H9 (cell line): ENCODE measurements at regions not wholly inside any gene's neighbourhood (a gene's known extent, or its start where the extent isn't known, plus 50 kb on each side); places are given as distances from the start of the nearest gene placed in this dataset.

Experiments
- DNase-seq: peaks from one replicate; pipeline ENCODE4 v3.0.0-alpha.2; 2017
- H2AFZ ChIP-seq: one replicate; pipeline ENCODE4 v1.6.1; 2013; ENCODE audit warnings: mild to moderate bottlenecking, low read length, control low read depth, moderate library complexity
- H2AK5ac ChIP-seq: 2 replicates; pipeline ENCODE4 v1.6.1; 2013; ENCODE audit warnings: low read length, control low read depth, mixed read lengths; ENCODE audit not compliant: insufficient read length
- H2BK120ac ChIP-seq: one replicate; pipeline ENCODE4 v1.6.1; 2013; ENCODE audit warnings: low read depth, mild to moderate bottlenecking, low read length, control low read depth, inconsistent platforms; ENCODE audit not compliant: poor library complexity, severe bottlenecking
- H2BK12ac ChIP-seq: 2 replicates; pipeline ENCODE4 v1.6.1; 2013; ENCODE audit warnings: low read length, control low read depth, mixed read lengths, low read depth; ENCODE audit not compliant: insufficient read length
- H2BK15ac ChIP-seq: 2 replicates; pipeline ENCODE4 v1.6.1; 2013; ENCODE audit warnings: low read depth, low read length, control low read depth
- H2BK20ac ChIP-seq: one replicate; pipeline ENCODE4 v1.6.1; 2013; ENCODE audit warnings: low read depth, mild to moderate bottlenecking, low read length, control low read depth, inconsistent platforms; ENCODE audit not compliant: poor library complexity, severe bottlenecking
- H2BK5ac ChIP-seq: 2 replicates; pipeline ENCODE4 v1.6.1; 2013; ENCODE audit warnings: low read length, control low read depth, mixed read lengths; ENCODE audit not compliant: insufficient read length
- H3K14ac ChIP-seq: 2 replicates; pipeline ENCODE4 v1.6.1; 2013; ENCODE audit warnings: low read length, control low read depth; ENCODE audit not compliant: insufficient read depth
- H3K18ac ChIP-seq: 2 replicates; pipeline ENCODE4 v1.6.1; 2013; ENCODE audit warnings: low read depth, mild to moderate bottlenecking, mixed read lengths, low read length, control low read depth; ENCODE audit not compliant: insufficient read length
- H3K23ac ChIP-seq: 2 replicates; pipeline ENCODE4 v1.6.1; 2013; ENCODE audit warnings: low read length, control low read depth, mixed read lengths, low read depth; ENCODE audit not compliant: insufficient read length
- H3K23me2 ChIP-seq: 2 replicates; pipeline ENCODE4 v1.6.1; 2013; ENCODE audit warnings: low read depth, mild to moderate bottlenecking, mixed read lengths, low read length, control low read depth; ENCODE audit not compliant: insufficient read length, poor library complexity, severe bottlenecking
- H3K27ac ChIP-seq: 2 replicates; pipeline ENCODE4 v1.5.1; 2013; ENCODE audit warnings: low read length, control low read depth, mixed read lengths, low read depth; ENCODE audit not compliant: insufficient read length
- H3K27me3 ChIP-seq: 2 replicates; pipeline ENCODE4 v1.6.1; 2013; ENCODE audit warnings: low read length, control low read depth, inconsistent platforms; ENCODE audit not compliant: insufficient read depth
- H3K4ac ChIP-seq: 2 replicates; pipeline ENCODE4 v1.6.1; 2013; ENCODE audit warnings: low read depth, mild to moderate bottlenecking, control low read depth, inconsistent platforms, low read length, moderate library complexity
- H3K4me1 ChIP-seq: 2 replicates; pipeline ENCODE4 v1.6.1; 2013; ENCODE audit warnings: low read length, control low read depth, inconsistent platforms; ENCODE audit not compliant: insufficient read depth
- H3K4me2 ChIP-seq: 2 replicates; pipeline ENCODE4 v1.6.1; 2013; ENCODE audit warnings: low read length, control low read depth, mixed read lengths; ENCODE audit not compliant: insufficient read length, insufficient read depth
- H3K56ac ChIP-seq: 2 replicates; pipeline ENCODE4 v1.6.1; 2013; ENCODE audit warnings: low read depth, mild to moderate bottlenecking, mixed read lengths, low read length, control low read depth; ENCODE audit not compliant: insufficient read length
- H3K79me1 ChIP-seq: 2 replicates; pipeline ENCODE4 v1.6.1; 2013; ENCODE audit warnings: low read depth, mild to moderate bottlenecking, moderate library complexity, low read length, control low read depth, inconsistent platforms; ENCODE audit not compliant: insufficient read depth, poor library complexity, severe bottlenecking
- H3K79me2 ChIP-seq: 2 replicates; pipeline ENCODE4 v1.6.1; 2013; ENCODE audit warnings: low read length, control low read depth, inconsistent platforms; ENCODE audit not compliant: insufficient read depth
- H3K9ac ChIP-seq: 2 replicates; pipeline ENCODE4 v1.6.1; 2013; ENCODE audit warnings: low read length, control low read depth, mixed read lengths; ENCODE audit not compliant: insufficient read length; ENCODE audit errors: extremely low read depth
- H3K9me3 ChIP-seq: one replicate; pipeline ENCODE4 v1.6.1; 2013; ENCODE audit warnings: low read depth, low read length, inconsistent platforms; ENCODE audit not compliant: control insufficient read depth
- H3T11ph ChIP-seq: one replicate; pipeline ENCODE4 v1.6.1; 2013; ENCODE audit warnings: mild to moderate bottlenecking, low read length, control low read depth, inconsistent platforms
- H4K20me1 ChIP-seq: one replicate; pipeline ENCODE4 v1.6.1; 2013; ENCODE audit not compliant: control insufficient read depth, insufficient read length, insufficient read depth
- H4K5ac ChIP-seq: 2 replicates; pipeline ENCODE4 v1.6.1; 2013; ENCODE audit warnings: low read depth, mild to moderate bottlenecking, mixed read lengths, low read length, control low read depth; ENCODE audit not compliant: insufficient read length
- H4K8ac ChIP-seq: replicated peaks from 2 replicates; pipeline ENCODE4 v1.6.1; 2013; ENCODE audit warnings: low read length, control low read depth, mixed read lengths, low read depth; ENCODE audit not compliant: insufficient read length
- H4K91ac ChIP-seq: 2 replicates; pipeline ENCODE4 v1.6.1; 2013; ENCODE audit warnings: low read depth, mild to moderate bottlenecking, moderate library complexity, mixed read lengths, low read length, control low read depth; ENCODE audit not compliant: insufficient read length
- H3K27ac Mint-ChIP-seq, 3 experiments: 2 replicates in 2 of 3; 3 replicates in 1 of 3; pipeline ENCODE4 v1.8.0; 2020 to 2021; ENCODE audit warnings: mixed read lengths in 3 of 3, mild to moderate bottlenecking in 1 of 3, moderate library complexity in 1 of 3
- H3K27me3 Mint-ChIP-seq: 2 replicates; pipeline ENCODE4 v1.8.0; 2021; ENCODE audit warnings: low read depth, mild to moderate bottlenecking, moderate library complexity, mixed read lengths
- H3K36me3 Mint-ChIP-seq, 3 experiments: 2 replicates in 2 of 3; 3 replicates in 1 of 3; pipeline ENCODE4 v1.8.0; 2020 to 2021; ENCODE audit warnings: low read depth in 3 of 3, mixed read lengths in 3 of 3; ENCODE audit not compliant: insufficient read depth in 1 of 3
- H3K4me1 Mint-ChIP-seq, 2 experiments: 2 replicates each; pipeline ENCODE4 v1.8.0; 2020; ENCODE audit warnings: mixed read lengths in 2 of 2
- H3K4me3 Mint-ChIP-seq, 2 experiments: 2 replicates in 1 of 2; 3 replicates in 1 of 2; pipeline ENCODE4 v1.8.0; 2020 to 2021; ENCODE audit warnings: mild to moderate bottlenecking in 2 of 2, mixed read lengths in 2 of 2, moderate library complexity in 1 of 2
- H3K9me3 Mint-ChIP-seq, 2 experiments: 2 replicates in 1 of 2; 3 replicates in 1 of 2; pipeline ENCODE4 v1.8.0; 2020; ENCODE audit warnings: mild to moderate bottlenecking in 2 of 2, mixed read lengths in 2 of 2, moderate library complexity in 1 of 2
- TF ChIP-seq, protein P1 (sequence below): fragments of 200-600 bp; sonication (generic); conservative IDR thresholded peaks from 3 replicates; pipeline ENCODE4 v1.8.0; 2021; ENCODE audit warnings: antibody characterized with exemption, mild to moderate bottlenecking

DNA sequence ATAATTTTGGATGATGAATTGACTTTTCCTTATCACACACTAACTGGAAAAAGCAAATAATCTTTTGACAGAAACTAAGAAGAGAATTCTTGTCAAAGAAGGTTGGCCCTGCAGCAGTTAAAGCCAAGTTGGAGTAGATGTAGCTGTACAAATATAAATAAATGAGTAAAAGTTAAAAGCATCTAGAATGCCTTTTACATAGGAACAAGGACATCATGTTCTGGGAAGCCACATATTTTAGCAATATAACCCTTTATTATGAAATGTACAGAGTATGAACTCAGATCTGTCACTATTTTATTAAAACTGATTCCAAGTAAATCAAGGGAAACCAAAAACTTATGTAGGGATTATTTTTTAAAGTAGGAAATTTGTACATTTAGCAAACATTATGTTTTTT, 269.4 kb upstream of the FAT4 start:
- H3K18ac ChIP-seq = no peak overlapping the region
- Mint-ChIP-seq H3K4me3 (no peak overlapping the region), H3K27ac (no peak overlapping the region), H3K27me3 (no peaks in the 10 kb centered on the region), H3K9me3 (peaks cover 0 to 5% of the 10 kb centered on the region in 2 experiments; a peak in 2 of 5 replicates), H3K36me3 (peaks cover 0 to 5% (median 0%) of the 10 kb centered on the region in 3 experiments; a peak in 1 of 7 replicates), H3K4me1 (0 out of 4 replicates have a peak, but pooled peaks cover 0 to under 1% of the 10 kb centered on the region in 2 experiments)
- no peak overlapping the region for H3K14ac ChIP-seq
- no peak overlapping the region for H4K5ac ChIP-seq
- no peak overlapping the region for H2AK5ac ChIP-seq
- H3K79me2 ChIP-seq = no peaks in the 10 kb centered on the region
- H3K4me1 ChIP-seq = no peaks in the 10 kb centered on the region
- H3K9ac ChIP-seq = no peak overlapping the region
- H3K9me3 ChIP-seq = no peaks in the 10 kb centered on the region
- no peak overlapping the region for H3K23ac ChIP-seq
- H3K27me3 ChIP-seq = no peaks in the 10 kb centered on the region
- H3K4me2 ChIP-seq = no peak overlapping the region
- H4K8ac ChIP-seq = no peak overlapping the region
- no peak overlapping the region for H3K56ac ChIP-seq
- no peaks in the 10 kb centered on the region for H4K20me1 ChIP-seq
- H2BK12ac ChIP-seq = no peak overlapping the region
- H2BK120ac ChIP-seq = no peak overlapping the region
- no peak for DNase-seq
- H3K27ac ChIP-seq = no peak overlapping the region
- H2BK20ac ChIP-seq = no peak overlapping the region
- H3K79me1 ChIP-seq = no peaks in the 10 kb centered on the region
- no peak overlapping the region for H2BK5ac ChIP-seq
- no peaks in the 10 kb centered on the region for H3K23me2 ChIP-seq
- no peak overlapping the region for H4K91ac ChIP-seq
- TF ChIP-seq, protein P1, sequence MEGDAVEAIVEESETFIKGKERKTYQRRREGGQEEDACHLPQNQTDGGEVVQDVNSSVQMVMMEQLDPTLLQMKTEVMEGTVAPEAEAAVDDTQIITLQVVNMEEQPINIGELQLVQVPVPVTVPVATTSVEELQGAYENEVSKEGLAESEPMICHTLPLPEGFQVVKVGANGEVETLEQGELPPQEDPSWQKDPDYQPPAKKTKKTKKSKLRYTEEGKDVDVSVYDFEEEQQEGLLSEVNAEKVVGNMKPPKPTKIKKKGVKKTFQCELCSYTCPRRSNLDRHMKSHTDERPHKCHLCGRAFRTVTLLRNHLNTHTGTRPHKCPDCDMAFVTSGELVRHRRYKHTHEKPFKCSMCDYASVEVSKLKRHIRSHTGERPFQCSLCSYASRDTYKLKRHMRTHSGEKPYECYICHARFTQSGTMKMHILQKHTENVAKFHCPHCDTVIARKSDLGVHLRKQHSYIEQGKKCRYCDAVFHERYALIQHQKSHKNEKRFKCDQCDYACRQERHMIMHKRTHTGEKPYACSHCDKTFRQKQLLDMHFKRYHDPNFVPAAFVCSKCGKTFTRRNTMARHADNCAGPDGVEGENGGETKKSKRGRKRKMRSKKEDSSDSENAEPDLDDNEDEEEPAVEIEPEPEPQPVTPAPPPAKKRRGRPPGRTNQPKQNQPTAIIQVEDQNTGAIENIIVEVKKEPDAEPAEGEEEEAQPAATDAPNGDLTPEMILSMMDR = no peak
- no peak overlapping the region for H3K4ac ChIP-seq
- H3T11ph ChIP-seq = no peak overlapping the region
- H2BK15ac ChIP-seq = no peak overlapping the region
- H2AFZ ChIP-seq = no peak overlapping the region
